GM19351 (cell line): ENCODE measurements at regions not wholly inside any gene's neighbourhood (a gene's known extent, or its start where the extent isn't known, plus 50 kb on each side); places are given as distances from the start of the nearest gene placed in this dataset.

Experiments
- ATAC-seq: cut with Tn5 transposase; IDR thresholded peaks from one replicate; pipeline ENCODE4 v1.9.1; 2021; ENCODE audit warnings: mild to moderate bottlenecking, moderate library complexity; ENCODE audit not compliant: unreplicated experiment

DNA sequence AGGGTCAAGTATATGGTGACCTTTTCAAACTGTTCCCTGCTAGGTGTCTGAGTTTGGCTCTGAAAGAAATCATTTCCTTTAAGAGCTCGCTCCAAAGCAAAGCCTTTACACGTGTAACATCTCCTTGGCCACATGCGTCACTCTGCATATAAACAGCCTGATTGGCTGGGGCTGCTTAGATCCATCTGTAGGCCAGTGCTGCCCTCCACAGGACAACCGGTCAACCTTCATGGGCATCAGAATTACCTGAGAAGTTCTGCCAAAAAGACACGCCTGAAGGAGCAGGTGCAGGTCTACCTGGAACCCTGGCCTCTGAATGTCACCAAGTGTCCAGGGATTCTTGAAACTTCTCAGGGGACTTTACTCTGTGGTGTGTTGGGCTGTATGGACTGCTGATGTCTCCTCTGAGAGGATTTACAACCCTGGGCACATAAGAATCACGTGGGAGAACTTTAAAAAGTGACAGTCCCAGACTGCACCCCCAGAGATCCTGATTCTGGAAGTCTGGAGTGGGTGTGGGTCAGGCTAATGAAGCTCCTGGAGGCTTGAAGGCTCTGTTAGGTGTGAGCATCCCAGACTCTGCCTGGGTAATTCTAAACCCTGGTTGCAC is 497.6 kb downstream of the GADD45G start:
- ATAC-seq: peak; percentile 99

DNA sequence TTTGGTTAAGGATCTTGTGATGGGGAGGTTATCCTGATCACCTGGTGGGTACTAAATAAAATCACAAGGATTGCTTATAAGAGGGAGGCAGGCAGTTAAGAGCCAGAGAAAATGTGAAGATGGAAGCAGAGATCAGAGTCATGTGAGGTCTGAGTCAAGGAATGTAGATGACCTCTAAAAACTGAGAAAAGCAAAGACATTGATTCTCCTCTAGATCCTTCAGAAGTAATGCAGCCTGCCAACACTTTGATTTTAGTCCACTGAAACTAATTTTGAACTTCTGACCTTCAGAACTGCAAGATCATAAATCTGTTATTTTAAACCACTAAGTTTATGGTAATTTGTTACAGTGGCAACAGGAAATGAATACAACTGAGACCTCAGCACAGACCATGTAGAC is 499.0 kb downstream of the GADD45G start:
- ATAC-seq: no peak

DNA sequence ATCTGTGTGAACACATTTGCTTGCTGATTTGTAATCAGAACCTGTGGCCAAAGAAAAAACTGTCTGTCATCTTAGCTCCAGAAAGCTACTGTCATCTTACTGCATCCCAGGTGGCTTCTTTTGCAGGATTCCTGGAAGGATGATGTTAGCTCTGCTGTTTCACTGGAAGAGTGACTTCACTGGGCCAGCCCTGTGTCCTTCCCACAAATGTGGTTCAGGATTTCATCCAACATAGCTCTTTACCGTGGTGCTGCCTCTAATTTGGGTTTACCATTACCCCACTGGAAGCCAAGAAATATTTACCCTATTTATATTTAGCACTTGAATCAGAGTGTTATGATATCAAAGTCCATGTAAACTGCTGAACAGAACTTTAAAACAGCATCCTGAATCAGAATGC is 501.0 kb downstream of the GADD45G start:
- ATAC-seq: no peak

DNA sequence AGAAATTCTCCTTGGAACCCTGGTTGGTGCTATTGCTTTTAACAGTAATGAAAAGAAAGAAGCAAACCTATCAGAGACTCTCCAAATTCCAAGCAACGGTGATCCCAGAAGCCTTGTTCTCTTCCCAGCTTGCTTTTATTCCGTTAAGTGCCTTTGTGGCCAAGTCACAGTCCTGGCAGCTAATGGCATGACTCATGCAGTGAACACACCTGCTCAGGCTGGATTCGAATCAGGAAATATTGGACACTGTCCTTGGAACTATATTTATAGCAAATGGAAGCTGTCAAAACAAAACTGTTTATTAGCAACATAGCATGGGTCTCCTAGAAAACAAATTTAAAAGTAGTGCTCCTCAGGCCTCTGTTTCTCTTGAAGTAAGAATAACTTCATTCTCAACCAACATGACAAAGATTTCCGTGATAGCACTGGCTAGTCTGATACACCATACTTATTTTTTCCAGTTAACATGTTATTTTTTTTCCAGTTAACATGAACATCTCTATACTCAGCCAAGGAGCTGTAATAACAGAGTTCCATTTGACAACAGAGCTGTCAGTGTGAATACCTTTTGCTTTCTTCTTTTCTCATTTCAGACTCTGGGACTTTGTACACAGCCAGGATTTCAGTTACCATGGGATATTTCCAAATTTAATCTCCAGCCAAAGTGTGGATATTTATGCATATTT is 502.4 kb downstream of the GADD45G start:
- ATAC-seq: no peak

DNA sequence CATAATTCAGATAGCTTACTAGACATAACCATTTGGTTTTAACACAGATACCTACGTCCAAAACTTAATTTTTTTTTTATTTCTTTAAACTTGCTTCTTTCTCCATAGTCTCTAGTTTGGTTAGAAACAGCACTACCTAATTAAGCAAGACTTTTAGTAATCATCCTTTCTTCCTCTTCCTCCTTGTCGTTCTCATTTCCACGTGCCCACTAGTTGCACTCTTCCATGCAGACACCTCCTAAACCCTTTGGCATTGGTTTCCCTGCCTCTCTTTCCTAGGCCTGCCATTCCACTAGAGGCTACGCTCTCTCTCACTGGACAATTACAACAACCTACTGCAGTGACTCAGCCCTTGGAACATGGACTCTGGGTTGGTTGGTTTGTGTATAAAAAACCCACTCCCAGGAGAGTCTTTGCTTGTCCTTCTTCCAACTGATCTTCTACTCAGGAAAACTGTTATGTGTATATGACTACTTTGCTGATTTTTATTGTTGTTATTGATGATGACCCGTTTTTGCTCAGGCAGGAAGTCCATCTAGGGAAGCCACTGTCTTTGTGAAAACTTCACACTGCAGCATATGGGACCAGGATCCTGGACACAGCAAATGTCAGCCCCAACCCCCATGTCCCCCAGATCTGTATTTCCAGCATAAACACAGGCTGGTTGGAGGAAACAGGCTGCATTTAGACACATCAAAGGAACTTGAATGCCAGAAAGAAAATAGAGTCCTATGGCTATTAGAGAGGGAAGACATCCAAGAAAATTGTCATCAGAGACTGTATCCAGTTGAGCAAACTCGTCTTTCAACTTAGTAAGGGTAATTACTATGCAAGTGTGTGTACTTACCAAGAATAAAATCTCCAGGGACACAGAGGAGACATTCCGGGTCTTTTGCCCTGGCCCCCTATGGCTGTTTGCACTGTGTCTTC is 503.2 kb downstream of the GADD45G start:
- ATAC-seq: no peak

DNA sequence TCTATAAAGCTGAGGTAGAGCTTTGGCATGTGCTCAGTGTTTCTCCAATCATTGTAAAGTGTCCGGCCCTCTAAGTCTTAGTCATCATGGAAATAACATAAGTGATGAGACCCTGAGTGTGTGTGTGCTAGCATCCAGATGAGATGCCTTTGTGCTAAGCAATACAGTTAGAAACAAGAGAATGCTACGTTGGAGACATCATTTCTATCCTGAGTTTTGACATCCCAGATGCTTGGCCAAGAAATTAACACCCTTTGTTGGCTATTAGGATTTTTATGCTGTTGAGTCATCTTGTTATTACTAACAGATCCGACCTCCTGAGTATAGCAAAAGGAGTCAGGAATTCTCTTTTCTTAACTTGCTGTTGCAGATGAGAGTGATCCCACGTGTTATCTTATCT is 508.0 kb downstream of the GADD45G start:
- ATAC-seq: no peak

DNA sequence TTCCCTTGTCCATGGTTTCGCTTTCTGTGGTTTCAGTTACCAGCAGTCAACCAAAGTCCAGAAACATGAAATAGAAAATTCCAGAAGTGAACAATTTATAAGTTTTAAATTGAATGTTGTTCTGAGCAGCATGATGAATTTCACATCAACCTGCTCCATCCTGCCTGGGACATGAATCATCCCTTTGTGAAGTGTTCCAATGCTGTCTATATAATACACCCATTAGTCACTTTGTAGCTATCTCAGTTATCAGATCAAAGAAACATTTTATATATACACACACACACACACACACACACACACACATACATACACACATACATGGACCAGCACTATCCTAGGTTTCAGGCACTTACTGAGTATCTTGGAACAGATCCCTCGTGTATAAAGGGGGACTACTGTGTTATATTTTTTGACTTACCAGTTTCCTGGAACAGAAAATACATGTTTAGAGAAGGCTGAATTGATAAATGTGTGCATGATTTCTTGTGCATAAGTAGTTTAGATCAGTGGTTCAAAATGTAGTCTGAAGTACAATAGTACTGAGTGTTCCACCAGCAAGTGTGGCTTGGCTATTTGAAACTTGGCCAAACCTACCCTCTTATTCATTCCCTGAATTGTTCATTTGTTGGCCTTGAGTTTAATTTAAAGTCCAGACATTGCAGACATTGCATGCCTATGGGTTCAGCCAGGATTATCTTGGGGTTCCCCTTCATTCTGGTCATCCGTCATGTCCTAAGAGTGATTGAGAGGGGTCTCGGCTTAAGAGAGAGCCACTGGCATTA is 510.0 kb downstream of the GADD45G start:
- no peak for ATAC-seq

DNA sequence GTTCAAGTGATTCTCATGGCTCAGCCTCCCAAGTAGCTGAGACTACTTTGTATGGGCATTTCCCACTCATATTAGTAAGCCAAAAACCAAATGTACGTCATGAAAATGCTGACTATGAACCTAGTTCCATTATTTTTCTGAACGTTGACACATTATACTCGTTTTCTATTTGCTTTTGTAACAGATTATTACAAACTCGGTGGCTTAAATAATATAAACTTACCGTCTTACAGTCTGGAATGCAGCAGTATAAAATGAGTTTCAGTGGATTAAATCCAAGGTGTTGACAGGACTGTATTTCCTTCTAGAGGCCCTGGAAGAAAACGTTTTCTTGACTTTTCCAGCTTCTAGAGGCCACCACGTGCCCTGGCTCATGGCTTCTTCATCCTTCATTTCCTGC is 517.0 kb downstream of the GADD45G start:
- ATAC-seq: no peak

DNA sequence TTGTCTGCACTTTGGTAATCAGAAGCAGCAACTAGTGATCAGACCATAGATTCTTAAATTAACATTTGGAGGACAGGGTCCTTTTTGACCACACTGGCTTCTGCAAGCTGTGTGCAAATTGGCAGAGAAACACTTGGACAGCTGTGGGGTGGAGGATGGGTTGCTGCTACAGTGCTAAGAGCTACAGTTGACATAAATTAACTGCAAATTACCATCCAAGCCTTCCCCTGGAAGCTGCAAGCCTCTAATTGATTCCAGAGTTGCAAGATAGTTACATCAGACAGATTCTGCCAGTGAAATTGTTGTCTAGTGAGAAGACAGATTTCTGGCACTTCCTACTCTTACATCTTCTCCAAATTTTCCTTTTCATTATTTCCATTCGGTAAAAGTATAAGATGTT is 517.7 kb downstream of the DIRAS2 start:
- no peak for ATAC-seq

DNA sequence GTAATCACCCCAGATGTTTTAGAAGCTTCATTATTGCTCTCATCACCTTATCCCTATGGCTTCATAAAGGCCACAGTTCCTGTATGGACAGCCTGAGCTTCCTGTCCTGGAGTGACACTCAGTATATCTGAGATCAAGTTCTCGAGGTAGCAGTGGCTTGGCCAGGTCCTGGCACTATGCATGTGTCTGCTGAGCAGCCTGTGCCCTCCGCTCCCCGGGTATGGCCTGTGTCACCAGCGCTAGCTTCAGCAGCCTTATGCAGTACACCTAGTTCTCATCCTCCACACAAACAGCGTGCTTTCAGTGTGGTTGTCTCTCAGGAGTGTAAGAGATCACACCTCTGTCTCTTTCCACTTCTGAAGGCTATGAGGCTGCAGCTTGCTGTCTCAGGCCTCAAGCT is 514.7 kb downstream of the DIRAS2 start:
- ATAC-seq: no peak

DNA sequence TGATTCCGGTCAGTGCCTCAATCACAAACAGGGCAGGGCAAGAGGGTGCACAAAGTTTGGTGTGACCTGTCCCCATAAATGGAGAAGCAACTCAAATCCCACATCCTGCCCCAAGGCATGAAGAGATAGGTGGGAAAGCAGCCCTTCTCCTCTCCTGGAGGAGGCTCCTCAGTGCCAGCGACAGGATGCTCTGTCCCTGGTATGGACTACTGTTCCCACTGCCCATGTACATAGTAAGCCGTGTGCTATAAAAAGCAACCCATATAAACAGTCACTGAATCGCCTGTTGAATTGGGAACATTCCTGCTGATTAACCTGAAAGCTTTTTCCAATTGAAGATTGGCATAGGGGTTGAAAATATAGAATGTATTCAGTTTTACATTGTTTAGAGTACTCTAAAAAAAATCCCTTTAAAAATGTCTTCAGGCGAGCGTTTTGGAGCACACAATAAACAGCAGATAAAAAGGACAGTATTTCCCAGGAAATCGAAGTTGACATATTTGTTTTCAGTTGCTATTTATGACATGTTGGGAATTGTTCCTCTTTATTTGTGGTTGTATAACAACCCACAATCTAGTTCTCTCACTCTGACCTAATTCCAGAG is 513.9 kb downstream of the DIRAS2 start:
- no peak for ATAC-seq

DNA sequence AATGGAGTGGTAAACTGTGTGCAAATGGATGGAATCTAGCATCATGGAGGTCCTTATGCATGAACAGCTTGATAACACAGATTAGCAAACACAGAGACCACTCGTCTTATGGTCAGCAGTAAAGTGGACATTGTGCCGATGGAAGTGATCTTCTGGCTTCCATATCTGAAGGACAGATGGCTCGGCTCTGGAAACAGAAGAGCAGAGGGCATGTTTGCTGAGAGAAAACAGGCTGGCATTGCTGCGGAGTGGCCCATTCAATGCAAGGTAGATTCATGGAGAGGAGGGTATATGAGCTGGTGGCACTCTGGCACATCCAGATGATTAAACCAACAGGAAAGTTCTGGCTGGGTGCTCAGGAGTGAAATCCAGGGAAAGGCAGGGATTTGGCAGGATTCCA is 513.2 kb downstream of the DIRAS2 start:
- ATAC-seq: no peak

DNA sequence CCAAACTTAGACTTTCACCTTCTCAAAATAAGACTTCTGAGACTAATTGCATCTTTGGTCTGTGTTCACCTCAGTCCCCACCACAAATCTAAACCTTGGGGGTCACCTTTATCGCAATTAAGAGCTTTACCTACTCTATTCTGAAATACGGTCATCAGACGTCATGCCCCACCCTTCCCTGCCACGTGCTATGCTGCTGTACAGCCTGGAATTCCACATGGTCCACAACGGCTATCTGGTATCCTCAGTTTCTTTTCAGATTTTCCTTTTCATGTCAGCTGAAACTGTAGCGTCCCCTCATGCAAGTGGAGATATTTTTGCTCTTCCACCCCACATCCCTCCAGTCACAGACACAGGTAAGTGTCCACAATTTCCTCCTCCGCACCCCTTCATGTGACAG is 511.1 kb downstream of the DIRAS2 start:
- ATAC-seq: no peak

DNA sequence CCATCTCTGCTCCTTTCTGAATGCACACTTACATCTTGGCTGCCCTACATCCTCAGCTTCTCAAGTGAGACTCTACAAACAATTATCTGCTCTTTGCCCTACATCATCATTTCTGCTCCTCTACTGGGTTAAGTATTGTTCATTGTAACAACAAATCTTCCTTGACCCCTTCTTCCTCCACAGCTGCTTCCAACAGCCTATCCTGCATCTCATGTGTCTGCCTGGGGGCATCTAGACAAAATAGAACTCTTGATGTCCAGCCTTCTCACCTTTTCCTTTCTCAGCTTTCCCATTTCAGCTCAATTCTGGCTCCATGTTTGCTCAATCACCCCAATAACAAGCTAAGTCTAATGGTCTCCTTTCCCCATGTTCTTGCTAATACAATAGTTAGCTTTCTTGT is 509.8 kb downstream of the DIRAS2 start:
- no peak for ATAC-seq

DNA sequence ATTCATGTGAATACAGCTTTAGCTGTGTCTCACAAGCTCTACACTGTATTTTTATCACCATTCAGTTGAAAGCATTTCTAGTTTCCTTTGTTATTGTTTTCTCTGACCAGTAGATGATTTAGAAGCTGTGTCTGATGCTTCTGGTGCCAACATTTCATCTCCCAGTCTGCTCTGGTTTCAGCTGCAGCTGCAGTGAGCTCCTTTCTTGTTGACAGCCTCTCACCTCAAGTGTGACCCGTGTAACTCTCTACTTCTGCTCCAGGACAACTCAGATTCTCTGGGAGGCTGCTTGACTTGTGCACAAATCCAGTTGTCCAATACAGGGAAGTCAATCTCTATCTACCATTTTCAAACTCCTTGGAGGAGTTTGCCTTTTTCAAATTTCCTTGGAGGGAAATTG is 504.8 kb downstream of the DIRAS2 start:
- no peak for ATAC-seq

DNA sequence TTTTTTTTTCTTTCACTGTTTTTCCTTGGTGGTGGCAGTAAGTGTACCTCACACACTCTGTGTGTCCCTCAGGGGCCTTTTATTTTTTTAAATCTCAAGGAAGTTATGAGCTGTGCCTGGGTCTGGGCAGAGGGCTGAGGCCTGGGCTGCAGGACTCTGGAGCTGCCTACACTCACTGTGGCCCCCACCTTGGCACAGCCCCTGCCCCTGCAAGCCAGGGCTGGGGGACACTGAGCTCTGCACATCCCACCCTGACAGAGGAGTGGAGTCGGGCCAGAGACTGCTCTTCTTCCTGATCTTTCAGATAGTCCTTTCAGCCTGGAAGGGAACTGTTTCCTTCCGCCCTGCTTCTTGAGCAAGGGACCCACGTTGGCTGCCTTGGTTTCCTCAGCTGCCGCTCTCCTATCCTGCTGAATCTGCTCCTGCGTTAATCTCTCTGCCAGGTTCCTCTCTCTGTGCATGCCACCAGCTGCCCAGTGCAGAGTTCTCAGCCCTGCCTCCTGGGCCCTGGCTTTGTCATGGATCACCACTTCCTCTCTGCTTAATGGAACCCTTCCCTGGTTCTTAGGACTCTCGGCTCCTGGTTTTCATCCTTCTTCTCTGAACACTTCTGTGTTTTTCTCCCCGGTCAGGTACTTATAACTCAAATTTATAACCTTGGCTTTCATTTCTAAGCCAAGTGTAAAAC is 502.3 kb downstream of the DIRAS2 start:
- ATAC-seq: no peak

DNA sequence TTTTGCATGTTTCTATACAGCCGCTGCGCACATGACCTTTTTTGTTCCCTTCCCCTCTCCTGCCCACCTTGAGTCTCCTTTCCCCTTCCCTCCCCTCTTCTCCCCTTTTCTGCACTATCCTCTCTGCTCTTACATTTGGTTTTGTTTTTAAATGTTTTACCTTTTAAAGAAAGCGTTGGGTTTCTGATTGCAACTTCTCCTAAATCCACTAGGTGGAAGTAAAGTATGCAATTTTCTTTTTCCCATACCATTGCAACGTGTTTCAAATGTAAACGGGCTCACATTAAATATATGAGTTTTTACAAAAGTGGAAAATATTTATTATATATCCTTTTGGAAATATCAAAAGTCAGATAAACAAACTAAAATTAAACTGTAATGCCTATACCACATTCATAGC is 500.9 kb downstream of the DIRAS2 start:
- no peak for ATAC-seq

DNA sequence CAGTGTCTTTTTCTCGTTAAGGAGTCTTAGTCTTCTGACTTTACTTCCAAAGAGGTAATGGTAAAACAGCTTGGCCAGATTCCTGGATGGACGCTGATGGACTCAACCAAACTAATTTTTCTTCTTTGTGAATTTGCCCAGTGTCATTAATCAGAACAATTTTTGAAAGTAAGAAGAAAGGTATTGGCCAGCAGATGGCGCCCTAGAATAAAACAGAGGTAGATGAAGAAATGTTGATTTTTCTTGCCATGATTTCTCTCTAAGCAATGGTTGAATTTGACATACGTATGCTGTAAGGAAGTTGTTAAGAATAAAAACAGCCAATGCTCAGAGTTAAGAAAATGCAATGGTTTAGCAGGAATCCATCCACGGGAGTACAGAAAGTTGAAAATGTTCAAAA is 500.0 kb downstream of the DIRAS2 start:
- no peak for ATAC-seq

DNA sequence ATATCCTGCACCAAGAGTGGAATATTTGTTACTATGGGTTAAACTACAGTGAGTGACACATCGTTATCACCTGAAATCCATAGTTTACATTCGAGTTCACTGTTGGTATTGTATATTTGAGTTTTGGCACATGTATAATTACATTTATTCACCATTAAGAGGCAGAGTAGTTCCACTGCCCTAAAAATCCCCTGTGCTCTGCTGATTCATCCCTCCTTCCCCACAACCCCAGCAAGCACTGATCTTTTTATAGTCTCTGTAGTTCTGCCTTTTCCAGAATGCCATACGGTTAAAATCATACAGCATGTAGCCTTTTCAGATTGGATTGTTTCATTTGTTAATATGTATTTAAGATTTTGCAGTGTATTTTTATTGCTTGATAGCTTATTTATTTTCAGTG is 495.2 kb downstream of the DIRAS2 start:
- ATAC-seq: no peak

DNA sequence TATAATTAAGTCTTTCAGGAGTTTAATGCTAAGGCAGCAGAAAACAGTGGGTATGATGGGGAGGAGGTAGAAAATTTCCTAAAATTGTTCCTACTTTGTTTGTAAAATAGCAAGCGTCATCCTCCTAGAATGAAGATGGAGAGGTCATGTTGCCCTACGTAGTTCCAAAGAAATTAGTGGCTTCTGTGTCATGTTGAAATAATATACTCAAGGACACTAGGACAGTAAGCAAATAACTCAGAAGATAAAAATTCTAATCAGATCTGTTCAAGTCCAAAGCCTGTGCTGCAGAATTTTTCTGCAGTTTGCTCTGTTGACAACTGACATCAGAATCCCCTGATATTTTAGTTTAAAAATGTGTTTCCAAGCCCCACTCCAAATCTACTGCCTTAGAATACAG is 486.3 kb downstream of the DIRAS2 start:
- ATAC-seq: no peak
